Kidney (tissue), 13 donors: ENCODE measurements at regions not wholly inside any gene's neighbourhood (a gene's known extent, or its start where the extent isn't known, plus 50 kb on each side); places are given as distances from the start of the nearest gene placed in this dataset.

Experiments
- DNase-seq, 5 donors: peaks; one replicate each; pipeline ENCODE4 v3.0.0-alpha.2; 2013 to 2020
- FAIRE-seq: peaks from 2 replicates; lab custom pipeline; 2012; peaks lifted over from hg19 to GRCh38; lab: Jason Lieb, UNC
- H3K27ac ChIP-seq, 2 donors: one replicate each; pipeline ENCODE4 v1.7.0; 2013; ENCODE audit warnings: low read depth in 2 of 2, low read length in 2 of 2, inconsistent platforms in 1 of 2
- H3K27me3 ChIP-seq: one replicate; pipeline ENCODE4 v1.7.1; 2013; ENCODE audit warnings: low read length, inconsistent platforms; ENCODE audit not compliant: control insufficient read depth, insufficient read depth
- H3K36me3 ChIP-seq, 3 donors: one replicate each; pipeline versions ENCODE4 v1.7.0 to v1.7.1; 2013; ENCODE audit warnings: low read length in 3 of 3, control low read depth in 1 of 3, inconsistent platforms in 1 of 3; ENCODE audit not compliant: insufficient read depth in 3 of 3, control insufficient read depth in 2 of 3
- H3K4me1 ChIP-seq, 3 donors: one replicate each; pipeline versions ENCODE4 v1.7.0 to v1.7.1; 2013; ENCODE audit warnings: low read length in 3 of 3, inconsistent platforms in 1 of 3, low read depth in 1 of 3; ENCODE audit not compliant: control insufficient read depth in 2 of 3, insufficient read depth in 2 of 3
- H3K4me3 ChIP-seq, 3 donors: one replicate each; pipeline versions ENCODE4 v1.7.0 to v1.8.1; 2013; ENCODE audit warnings: low read length in 3 of 3, control low read depth in 1 of 3, inconsistent platforms in 1 of 3
- H3K9ac ChIP-seq, 3 donors: one replicate each; pipeline versions ENCODE4 v1.7.0 to v1.7.1; 2013; ENCODE audit warnings: low read length in 3 of 3, control low read depth in 1 of 3, inconsistent platforms in 1 of 3
- H3K9me3 ChIP-seq, 3 donors: one replicate each; pipeline versions ENCODE4 v1.7.0 to v1.7.1; 2013; ENCODE audit warnings: low read length in 3 of 3, control low read depth in 1 of 3, inconsistent platforms in 1 of 3; ENCODE audit not compliant: control insufficient read depth in 2 of 3, insufficient read depth in 1 of 3
- intact Hi-C: fragments of 100-400 bp; cut with DNase I; formaldehyde crosslinking; loops from one replicate; pipeline ENCODE4 v1.11.1; 2022
- TF ChIP-seq, protein P1 (sequence below): IDR thresholded peaks from 3 replicates; pipeline ENCODE4 v1.5.1; 2012; ENCODE audit warnings: mild to moderate bottlenecking, moderate library complexity, borderline replicate concordance; ENCODE audit not compliant: insufficient read depth; ENCODE audit errors: extremely low read depth
- donor health status: control.
- donor health status: control.
- donor health status: control.
- donor health status: control.
- donor health status: control.
- donor health status: DM: yes; HTN: yes; CAD: no.
- donor health status: Normal renal cell carcinoma (clear cell type).

DNA sequence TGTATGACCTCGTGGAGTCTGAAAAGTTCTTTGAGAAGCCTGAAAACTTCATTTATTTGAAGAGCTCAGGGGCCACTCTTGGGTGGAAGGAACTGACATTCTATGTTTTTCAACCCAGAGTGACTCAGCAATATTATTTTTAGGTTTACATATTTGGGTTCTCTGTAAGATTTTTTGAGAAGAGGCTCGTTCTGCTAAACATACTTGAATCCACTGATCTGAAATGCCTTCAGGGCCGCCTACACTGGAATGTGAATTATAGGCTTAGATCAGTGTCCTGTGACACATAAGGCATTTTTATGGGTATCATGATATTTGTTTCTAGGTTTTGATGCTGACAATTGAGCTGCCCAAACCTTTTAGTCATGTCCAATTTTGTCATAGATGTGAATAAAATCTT is 86.2 kb downstream of the PSAT1 start:
- FAIRE-seq (no peak), DNase-seq (no peak)
- no peaks in the 10 kb centered on the region for H3K4me1 ChIP-seq
- no peak overlapping the region for H3K9ac ChIP-seq
- H3K4me3 ChIP-seq: no peak overlapping the region
- intact Hi-C loops: no loop called here
- no peaks in the 10 kb centered on the region for H3K9me3 ChIP-seq
- no peaks in the 10 kb centered on the region for H3K27me3 ChIP-seq
- H3K27ac ChIP-seq: no peak overlapping the region
- TF ChIP-seq, protein P1, sequence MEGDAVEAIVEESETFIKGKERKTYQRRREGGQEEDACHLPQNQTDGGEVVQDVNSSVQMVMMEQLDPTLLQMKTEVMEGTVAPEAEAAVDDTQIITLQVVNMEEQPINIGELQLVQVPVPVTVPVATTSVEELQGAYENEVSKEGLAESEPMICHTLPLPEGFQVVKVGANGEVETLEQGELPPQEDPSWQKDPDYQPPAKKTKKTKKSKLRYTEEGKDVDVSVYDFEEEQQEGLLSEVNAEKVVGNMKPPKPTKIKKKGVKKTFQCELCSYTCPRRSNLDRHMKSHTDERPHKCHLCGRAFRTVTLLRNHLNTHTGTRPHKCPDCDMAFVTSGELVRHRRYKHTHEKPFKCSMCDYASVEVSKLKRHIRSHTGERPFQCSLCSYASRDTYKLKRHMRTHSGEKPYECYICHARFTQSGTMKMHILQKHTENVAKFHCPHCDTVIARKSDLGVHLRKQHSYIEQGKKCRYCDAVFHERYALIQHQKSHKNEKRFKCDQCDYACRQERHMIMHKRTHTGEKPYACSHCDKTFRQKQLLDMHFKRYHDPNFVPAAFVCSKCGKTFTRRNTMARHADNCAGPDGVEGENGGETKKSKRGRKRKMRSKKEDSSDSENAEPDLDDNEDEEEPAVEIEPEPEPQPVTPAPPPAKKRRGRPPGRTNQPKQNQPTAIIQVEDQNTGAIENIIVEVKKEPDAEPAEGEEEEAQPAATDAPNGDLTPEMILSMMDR: no peak
- H3K36me3 ChIP-seq: no peaks in the 10 kb centered on the region

DNA sequence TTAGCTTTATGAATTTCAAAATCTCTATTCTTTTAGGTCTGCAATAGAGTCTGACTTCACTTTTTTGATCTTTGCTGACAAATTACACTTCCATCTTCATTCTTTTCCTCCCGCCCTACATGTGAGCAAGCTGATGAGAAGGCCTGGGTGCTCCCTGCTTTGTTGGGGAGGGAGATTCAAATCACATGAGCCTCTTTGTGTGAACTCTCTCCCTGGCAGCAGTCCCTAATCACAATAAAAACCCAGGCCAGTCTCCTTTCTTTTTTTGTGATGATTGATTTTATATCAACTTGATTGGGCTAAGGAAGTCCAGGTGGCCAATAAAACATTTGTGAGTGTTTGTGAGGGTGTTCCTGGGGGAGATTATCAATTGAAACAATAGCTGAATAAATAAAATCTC is 89.4 kb downstream of the PSAT1 start:
- Histone ChIP-seq H3K4me3 (no peak overlapping the region), H3K36me3 (no peaks in the 10 kb centered on the region), H3K27ac (no peak overlapping the region), H3K9ac (no peak overlapping the region), H3K9me3 (no peaks in the 10 kb centered on the region), H3K4me1 (no peaks in the 10 kb centered on the region), H3K27me3 (no peaks in the 10 kb centered on the region)
- TF ChIP-seq, protein P1: no peak
- intact Hi-C loops: no loop called here
- DNase-seq (no peak), FAIRE-seq (no peak)

DNA sequence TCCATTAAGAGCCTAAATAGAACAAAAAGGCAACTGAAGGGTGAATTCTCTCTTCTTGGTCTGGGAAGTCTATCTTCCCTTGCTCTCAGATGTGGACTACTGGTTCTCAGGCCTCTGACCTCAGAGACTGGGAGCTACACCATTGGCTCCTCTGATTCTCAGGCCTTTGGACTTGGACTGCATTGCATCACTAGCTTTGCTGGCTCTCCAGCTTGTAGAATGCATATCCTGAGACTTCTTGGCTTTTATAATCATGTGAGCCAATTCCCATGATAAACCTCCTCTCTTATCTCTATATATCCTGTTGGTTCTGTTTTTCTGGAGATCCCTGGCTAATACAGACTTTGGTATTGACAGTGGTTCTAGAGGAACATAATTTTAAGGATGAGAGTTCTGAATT is 89.8 kb downstream of the PSAT1 start:
- intact Hi-C loops: no loop called here
- FAIRE-seq (no peak), DNase-seq (no peak)
- Histone ChIP-seq H3K4me1 (no peaks in the 10 kb centered on the region), H3K9ac (no peak overlapping the region), H3K36me3 (no peaks in the 10 kb centered on the region), H3K27me3 (no peaks in the 10 kb centered on the region), H3K9me3 (no peaks in the 10 kb centered on the region), H3K27ac (no peak overlapping the region), H3K4me3 (no peak overlapping the region)
- TF ChIP-seq, protein P1: no peak

DNA sequence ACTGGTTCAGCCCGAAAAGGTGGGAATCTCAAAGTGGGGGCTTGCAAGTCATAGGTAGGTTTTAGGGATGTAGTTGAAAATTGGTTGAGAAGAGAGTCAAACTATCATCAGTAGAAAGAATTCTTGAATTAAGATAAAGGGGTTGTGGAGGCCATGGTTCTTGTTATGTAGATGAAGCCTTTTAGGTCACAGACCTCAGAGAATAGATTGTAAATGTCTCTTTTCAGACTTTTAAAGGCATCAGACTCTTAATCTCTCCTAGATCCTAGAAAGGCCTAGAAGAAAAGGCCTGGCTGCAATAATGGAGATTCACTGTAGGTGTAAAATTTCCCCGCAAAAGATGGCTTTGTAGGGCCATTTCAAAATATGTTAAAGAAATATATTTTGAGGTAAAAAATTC is 96.4 kb downstream of the PSAT1 start:
- intact Hi-C loops: no loop called here
- H3K9me3 ChIP-seq: no peaks in the 10 kb centered on the region
- H3K36me3 ChIP-seq: no peaks in the 10 kb centered on the region
- H3K4me3 ChIP-seq: no peak overlapping the region
- no peak for DNase-seq
- H3K9ac ChIP-seq: no peak overlapping the region
- H3K27me3 ChIP-seq: no peaks in the 10 kb centered on the region
- TF ChIP-seq, protein P1: no peak
- H3K4me1 ChIP-seq: no peaks in the 10 kb centered on the region
- FAIRE-seq: no peak
- H3K27ac ChIP-seq: no peak overlapping the region
